ENCODE measurements at regions not wholly inside any gene's neighbourhood (a gene's known extent, or its start where the extent isn't known, plus 50 kb on each side); places are given as distances from the start of the nearest gene placed in this dataset.

DNA sequence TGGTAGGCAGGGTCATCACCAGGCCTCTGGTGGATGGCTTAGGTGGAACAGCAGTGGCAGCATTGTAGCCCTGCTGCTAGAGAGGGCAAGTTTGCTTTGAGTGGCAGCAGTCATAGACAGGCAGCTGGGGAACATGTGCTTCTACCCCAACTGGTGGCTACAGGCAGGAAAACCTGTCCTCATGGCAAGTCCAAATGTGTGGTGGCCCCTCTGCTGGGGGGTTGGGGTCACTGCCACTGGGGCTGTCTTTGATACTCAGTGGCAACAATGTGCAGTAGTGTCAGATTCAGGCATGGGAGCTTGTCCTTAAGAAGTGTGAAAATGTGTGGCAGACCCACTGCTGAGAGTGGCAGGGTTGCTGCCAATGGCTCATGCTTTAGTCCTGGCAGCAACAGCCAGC lies 186.2 kb upstream of the NPSR1 start:
- TF ChIP-seq, protein P1, sequence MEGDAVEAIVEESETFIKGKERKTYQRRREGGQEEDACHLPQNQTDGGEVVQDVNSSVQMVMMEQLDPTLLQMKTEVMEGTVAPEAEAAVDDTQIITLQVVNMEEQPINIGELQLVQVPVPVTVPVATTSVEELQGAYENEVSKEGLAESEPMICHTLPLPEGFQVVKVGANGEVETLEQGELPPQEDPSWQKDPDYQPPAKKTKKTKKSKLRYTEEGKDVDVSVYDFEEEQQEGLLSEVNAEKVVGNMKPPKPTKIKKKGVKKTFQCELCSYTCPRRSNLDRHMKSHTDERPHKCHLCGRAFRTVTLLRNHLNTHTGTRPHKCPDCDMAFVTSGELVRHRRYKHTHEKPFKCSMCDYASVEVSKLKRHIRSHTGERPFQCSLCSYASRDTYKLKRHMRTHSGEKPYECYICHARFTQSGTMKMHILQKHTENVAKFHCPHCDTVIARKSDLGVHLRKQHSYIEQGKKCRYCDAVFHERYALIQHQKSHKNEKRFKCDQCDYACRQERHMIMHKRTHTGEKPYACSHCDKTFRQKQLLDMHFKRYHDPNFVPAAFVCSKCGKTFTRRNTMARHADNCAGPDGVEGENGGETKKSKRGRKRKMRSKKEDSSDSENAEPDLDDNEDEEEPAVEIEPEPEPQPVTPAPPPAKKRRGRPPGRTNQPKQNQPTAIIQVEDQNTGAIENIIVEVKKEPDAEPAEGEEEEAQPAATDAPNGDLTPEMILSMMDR (conservative IDR thresholded peaks at IDR 0.05): no peak
- no peak for TF ChIP-seq EZH2 (IDR thresholded peaks at IDR 0.05; ENCODE audit: low read depth)

Measured in PC-9 (cell line).